ENCODE measurements at regions not wholly inside any gene's neighbourhood (a gene's known extent, or its start where the extent isn't known, plus 50 kb on each side); places are given as distances from the start of the nearest gene placed in this dataset.

- TF ChIP-seq MGA (IDR thresholded peaks at IDR 0.05): peak; percentile 31; the same call in 1 of the 2 replicates
- TF ChIP-seq TRIM25 (IDR thresholded peaks at IDR 0.05; ENCODE audit: borderline replicate concordance): no peak
- no peak for TF ChIP-seq CLOCK (CRISPR knock-in tag; IDR thresholded peaks at IDR 0.05; ENCODE audit: borderline replicate concordance)
- TF ChIP-seq L3MBTL2 (IDR thresholded peaks at IDR 0.05): peak; percentile 84
- TF ChIP-seq ELF4 (CRISPR knock-in tag; IDR thresholded peaks at IDR 0.05): no peak
- peak; percentile 22; the same call in 1 of the 2 replicates for TF ChIP-seq RAD51 (IDR thresholded peaks at IDR 0.05; ENCODE audit: borderline replicate concordance, low read depth)
- no peak for TF ChIP-seq POLR3A (IDR thresholded peaks at IDR 0.05; ENCODE audit: borderline replicate concordance, extremely low read depth, insufficient read depth, insufficient read length)
Measured at GRCh38 chr12:131445184-131445774, 265.6 kb upstream of the SFSWAP start (continued).
